ENCODE measurements at regions not wholly inside any gene's neighbourhood (a gene's known extent, or its start where the extent isn't known, plus 50 kb on each side); places are given as distances from the start of the nearest gene placed in this dataset.
A peak's percentile ranks its signal among the peaks of the same experiment; 100 is the strongest.
"Not testable (repeated sequence)": the region's sequence is repeated elsewhere in the genome, so short reads cannot be mapped to it uniquely, and the experiment has no call there.

GRCh38 chr6:140559458-140559857 is 1185.0 kb upstream of the CITED2 start:
- DNase-seq (ENCODE audit: low read depth in 2 of 2), result no peak

GRCh38 chr6:140554421-140554820 is 1180.0 kb upstream of the CITED2 start:
- DNase-seq (ENCODE audit: low read depth in 2 of 2), result no peak

GRCh38 chr6:140548366-140548765 is 1173.9 kb upstream of the CITED2 start:
- DNase-seq (ENCODE audit: low read depth in 2 of 2), result no peak

GRCh38 chr6:140546640-140547039 is 1172.2 kb upstream of the CITED2 start:
- DNase-seq (ENCODE audit: low read depth in 2 of 2), result no peak

- no peak for DNase-seq (ENCODE audit: low read depth in 2 of 2)
Measured at GRCh38 chr6:140544431-140544830, 1170.0 kb upstream of the CITED2 start.

GRCh38 chr6:140542863-140543262 is 1168.4 kb upstream of the CITED2 start:
- no peak for DNase-seq (ENCODE audit: low read depth in 2 of 2)

GRCh38 chr6:140541288-140541687 is 1166.8 kb upstream of the CITED2 start:
- DNase-seq (ENCODE audit: low read depth in 2 of 2), result no peak

- DNase-seq (ENCODE audit: low read depth in 2 of 2), result no peak
Measured at GRCh38 chr6:140540743-140541142, 1166.3 kb upstream of the CITED2 start.

GRCh38 chr6:140538926-140539325 is 1164.5 kb upstream of the CITED2 start:
- DNase-seq (ENCODE audit: low read depth in 2 of 2), result no peak

- DNase-seq (ENCODE audit: low read depth in 2 of 2), result peak in 1 of 2 donors; percentile 75
Measured at GRCh38 chr6:140537834-140538705, 1163.6 kb upstream of the CITED2 start.

- no peak for DNase-seq (ENCODE audit: low read depth in 2 of 2)
Measured at GRCh38 chr6:140537211-140537610, 1162.8 kb upstream of the CITED2 start.

- DNase-seq (ENCODE audit: low read depth in 2 of 2), result no peak
Measured at GRCh38 chr6:140535511-140535910, 1161.1 kb upstream of the CITED2 start.

GRCh38 chr6:140533526-140533925 is 1159.1 kb upstream of the CITED2 start:
- no peak for DNase-seq (ENCODE audit: low read depth in 2 of 2)

GRCh38 chr6:140504776-140505175 is 1130.3 kb upstream of the CITED2 start:
- DNase-seq (ENCODE audit: low read depth in 2 of 2), result no peak

GRCh38 chr6:140500849-140501248 is 1126.4 kb upstream of the CITED2 start:
- DNase-seq (ENCODE audit: low read depth in 2 of 2), result no peak

- no peak for DNase-seq (ENCODE audit: low read depth in 2 of 2)
Measured at GRCh38 chr6:140499607-140500006, 1125.2 kb upstream of the CITED2 start.

GRCh38 chr6:140494321-140495108 is 1120.1 kb upstream of the CITED2 start:
- no peak for DNase-seq (ENCODE audit: low read depth in 2 of 2)

GRCh38 chr6:140493470-140493869 is 1119.0 kb upstream of the CITED2 start:
- DNase-seq (ENCODE audit: low read depth in 2 of 2), result not testable (repeated sequence)

- DNase-seq (ENCODE audit: low read depth in 2 of 2), result no peak
Measured at GRCh38 chr6:140490081-140490480, 1115.6 kb upstream of the CITED2 start.

- no peak for DNase-seq (ENCODE audit: low read depth in 2 of 2)
Measured at GRCh38 chr6:140487586-140487985, 1113.1 kb upstream of the CITED2 start.

- DNase-seq (ENCODE audit: low read depth in 2 of 2), result no peak
Measured at GRCh38 chr6:140486450-140487361, 1112.3 kb upstream of the CITED2 start.

Data from dermis microvascular lymphatic vessel endothelial cell (primary cell).